HepG2 (cell line): ENCODE measurements at regions not wholly inside any gene's neighbourhood (a gene's known extent, or its start where the extent isn't known, plus 50 kb on each side); places are given as distances from the start of the nearest gene placed in this dataset.

Source experiments
- ATAC-seq: fragments of 200-7000 bp; cut with Tn5 transposase; 3 replicates; pipeline ENCODE4 v1.9.1; 2020; ENCODE audit warnings: mild to moderate bottlenecking, moderate library complexity
- BruUV-seq: library from RNA; stranded (reverse); fragments of 400-500 nt; replicated peaks from 2 replicates; lab custom pipeline; 2021; lab: Mats Ljungman, UMichigan
- CTCF ChIA-PET: fragments of 300-600 bp; formaldehyde crosslinking; extraction: SDS; loops from one replicate; lab custom pipeline; 2021; ENCODE audit warnings: low total read pairs, inconsistent platforms, low intra/inter-chr PET ratio; lab: Yijun Ruan, JAX
- POLR2A ChIA-PET: fragments of 350-600 bp; sonication (Branson Sonifier 250); formaldehyde crosslinking; loops from one replicate; lab custom pipeline; 2020; ENCODE audit warnings: antibody characterized with exemption, inconsistent platforms; lab: Yijun Ruan, JAX
- DNase-seq: peaks from one replicate; pipeline ENCODE4 v3.0.0-alpha.2; 2015; ENCODE audit warnings: low spot score
- FAIRE-seq: peaks from 3 replicates; lab custom pipeline; 2011; peaks lifted over from hg19 to GRCh38; lab: Jason Lieb, UNC
- H2AFZ ChIP-seq: one replicate; pipeline ENCODE4 v1.6.1; 2011; ENCODE audit warnings: low read length, inconsistent platforms
- H3K27ac ChIP-seq: fragments of 300-600 bp; 3 replicates; pipeline ENCODE4 v1.8.0; 2011; ENCODE audit warnings: mixed run types, mild to moderate bottlenecking, mixed read lengths, low read length, inconsistent platforms; ENCODE audit not compliant: insufficient read depth; ENCODE audit errors: extremely low read length
- H3K27me3 ChIP-seq, 2 experiments: fragments of 200-600 bp in 1 of 2; 2 replicates in 1 of 2; 3 replicates in 1 of 2; pipeline versions ENCODE4 v1.6.0 to v1.8.0; 2011; ENCODE audit warnings: low read length in 2 of 2, mild to moderate bottlenecking in 2 of 2, moderate library complexity in 2 of 2, inconsistent platforms in 1 of 2; ENCODE audit not compliant: insufficient read depth in 2 of 2, control insufficient read depth in 1 of 2
- H3K36me3 ChIP-seq, 2 experiments: fragments of 200-600 bp in 1 of 2; replicated peaks in 1 of 2; 2 replicates in 1 of 2; 3 replicates in 1 of 2; pipeline versions ENCODE4 v1.5.1 to v1.8.0; 2011; ENCODE audit warnings: low read length in 2 of 2, inconsistent platforms in 1 of 2; ENCODE audit not compliant: insufficient read depth in 2 of 2, control insufficient read depth in 1 of 2
- H3K4me1 ChIP-seq: 2 replicates; pipeline ENCODE4 v1.5.1; 2012; ENCODE audit warnings: low read length, inconsistent platforms; ENCODE audit not compliant: insufficient read depth
- H3K4me2 ChIP-seq: 2 replicates; pipeline ENCODE4 v1.6.0; 2011; ENCODE audit warnings: low read depth, low read length, inconsistent platforms
- H3K4me3 ChIP-seq, 3 experiments: fragments of 200-600 bp in 1 of 3; sonication (generic), shearing (Covaris generic) in 1 of 3; replicated peaks in 1 of 3; 2 replicates each; pipeline ENCODE4 v1.5.1; 2011 to 2016; ENCODE audit warnings: low read length in 3 of 3, inconsistent platforms in 2 of 3, low read depth in 2 of 3, mild to moderate bottlenecking in 2 of 3, control low read depth in 1 of 3, mixed read lengths in 1 of 3; ENCODE audit not compliant: insufficient read depth in 1 of 3
- H3K79me2 ChIP-seq: one replicate; pipeline ENCODE4 v1.6.1; 2011; ENCODE audit warnings: low read length, inconsistent platforms; ENCODE audit not compliant: insufficient read depth
- H3K9ac ChIP-seq: 2 replicates; pipeline ENCODE4 v1.6.0; 2011; ENCODE audit warnings: mild to moderate bottlenecking, low read depth, low read length, inconsistent platforms; ENCODE audit not compliant: insufficient read depth
- H3K9me3 ChIP-seq: 2 replicates; pipeline ENCODE4 v1.5.1; 2012; ENCODE audit warnings: mild to moderate bottlenecking, low read length
- H4K20me1 ChIP-seq: 2 replicates; pipeline ENCODE4 v1.6.0; 2011; ENCODE audit warnings: inconsistent platforms, mild to moderate bottlenecking, low read length, moderate library complexity; ENCODE audit not compliant: insufficient read depth
- FOSL2 ChIP-seq: sonication (generic); formaldehyde crosslinking; IDR thresholded peaks from 2 replicates; pipeline ENCODE4 v1.4.0; 2020; ENCODE audit warnings: missing genetic modification reagents
- FOXJ3 ChIP-seq: sonication (generic); formaldehyde crosslinking; IDR thresholded peaks from 2 replicates; pipeline ENCODE4 v1.4.0; 2020; ENCODE audit warnings: missing genetic modification reagents, mild to moderate bottlenecking, borderline replicate concordance
- HDAC2 ChIP-seq: sonication (generic); formaldehyde crosslinking; IDR thresholded peaks from 2 replicates; pipeline ENCODE4 v1.4.0; 2020; ENCODE audit warnings: missing genetic modification reagents
- KLF11 ChIP-seq: IDR thresholded peaks from 2 replicates; pipeline ENCODE4 v1.6.1; 2016; ENCODE audit warnings: missing compliant biosample characterization
- MEF2D ChIP-seq: sonication (generic); formaldehyde crosslinking; IDR thresholded peaks from 2 replicates; pipeline ENCODE4 v1.5.1; 2020; ENCODE audit warnings: mild to moderate bottlenecking, missing genetic modification reagents
- MTA3 ChIP-seq: sonication (generic); formaldehyde crosslinking; IDR thresholded peaks from 2 replicates; pipeline ENCODE4 v1.4.0; 2020; ENCODE audit warnings: missing genetic modification reagents
- NFYC ChIP-seq: IDR thresholded peaks from 2 replicates; pipeline ENCODE4 v1.6.1; 2016; ENCODE audit warnings: missing genetic modification reagents, missing compliant biosample characterization
- SMAD1 ChIP-seq: sonication (generic); formaldehyde crosslinking; IDR thresholded peaks from 2 replicates; pipeline ENCODE4 v1.4.0; 2020; ENCODE audit warnings: missing genetic modification reagents, low read depth, mild to moderate bottlenecking, borderline replicate concordance
- TBP ChIP-seq: sonication (generic); formaldehyde crosslinking; IDR thresholded peaks from 2 replicates; pipeline ENCODE4 v1.5.0; 2020; ENCODE audit warnings: missing genetic modification reagents
- ZFP90 ChIP-seq: sonication (generic); formaldehyde crosslinking; IDR thresholded peaks from 2 replicates; pipeline ENCODE4 v1.8.0; 2022; ENCODE audit warnings: missing genetic modification reagents, mild to moderate bottlenecking, inconsistent platforms, borderline replicate concordance
- ZNF30 ChIP-seq: sonication (generic); formaldehyde crosslinking; IDR thresholded peaks from 2 replicates; pipeline ENCODE4 v1.5.0; 2020; ENCODE audit warnings: mild to moderate bottlenecking, missing genetic modification reagents
- ZNF562 ChIP-seq: sonication (generic); formaldehyde crosslinking; IDR thresholded peaks from 2 replicates; pipeline ENCODE4 v1.8.0; 2022; ENCODE audit warnings: missing genetic modification reagents, borderline replicate concordance
- ZNF569 ChIP-seq: sonication (generic); formaldehyde crosslinking; IDR thresholded peaks from 2 replicates; pipeline ENCODE4 v1.5.0; 2020; ENCODE audit warnings: mild to moderate bottlenecking, missing genetic modification reagents, moderate library complexity, borderline replicate concordance
- ZNF572 ChIP-seq: sonication (generic); formaldehyde crosslinking; IDR thresholded peaks from 2 replicates; pipeline ENCODE4 v1.5.1; 2020; ENCODE audit warnings: mild to moderate bottlenecking, missing genetic modification reagents
- ZNF740 ChIP-seq: sonication (generic); formaldehyde crosslinking; IDR thresholded peaks from 2 replicates; pipeline ENCODE4 v1.4.0; 2020; ENCODE audit warnings: missing genetic modification reagents
- WGBS: methylation state at CpG from one replicate; pipeline ENCODE4 v1.1.6; 2017; ENCODE audit warnings: low lambda C conversion rate; 5-methylcytosine and 5-hydroxymethylcytosine counted together
- in situ Hi-C: cut with HindIII; loops from 2 replicates; pipeline ENCODE4 v1.10.0; 2017; ENCODE audit warnings: low pct_unique_long_range_greater_than_20kb; ENCODE audit not compliant: extremely low pct_ligation_motif_present
- intact Hi-C: fragments of 100-400 bp; cut with micrococcal nuclease; formaldehyde crosslinking; loops from one replicate; pipeline ENCODE4 v1.10.0; 2022; ENCODE audit not compliant: unreplicated experiment

DNA sequence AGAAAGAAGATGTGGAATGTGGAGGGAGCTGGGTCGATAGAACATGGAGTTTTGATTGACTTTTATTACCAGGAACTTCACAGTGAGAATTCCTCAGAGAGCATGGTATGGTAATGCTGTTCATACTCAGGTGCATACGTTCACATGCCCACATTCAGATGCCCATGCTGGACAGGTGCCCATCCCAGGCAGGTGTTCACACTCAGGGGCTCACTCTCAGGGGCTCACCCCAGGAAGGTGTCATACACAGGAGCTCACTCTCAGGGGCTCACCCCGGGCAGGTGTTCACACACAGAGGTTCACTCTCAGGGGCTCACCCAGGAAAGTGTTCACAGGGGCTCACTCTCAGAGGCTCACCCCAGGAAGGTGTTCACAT lies 360.0 kb upstream of the SFSWAP start:
- no peak overlapping the region for H3K27ac ChIP-seq
- H3K4me2 ChIP-seq, result no peak overlapping the region
- no peak for TF ChIP-seq ZNF562 (CRISPR knock-in tag)
- TF ChIP-seq ZNF572, result no peak
- TF ChIP-seq ZNF740, result no peak
- TF ChIP-seq SMAD1, result no peak
- no peak for TF ChIP-seq ZNF30
- TF ChIP-seq, all 625 proteins: peak for 0
- H3K4me3 ChIP-seq, result no peak overlapping the region
- WGBS, result 5% methylated on average over 1 of the region's 3 CpGs
- ChIA-PET POLR2A (no interaction called here), CTCF (no interaction called here)
- ATAC-seq (no peak), FAIRE-seq (no peak), DNase-seq (no peak)
- in situ Hi-C loops, result no loop called here
- no peaks in the 10 kb centered on the region for H3K4me1 ChIP-seq
- intact Hi-C loops, result no loop called here
- no peak overlapping the region for H2AFZ ChIP-seq
- no peaks in the 10 kb centered on the region for H4K20me1 ChIP-seq
- H3K27me3 ChIP-seq, result peaks cover 3 to 22% of the 10 kb centered on the region in 2 experiments; a peak in 4 of 5 replicates
- no TSS peak for BruUV-seq
- H3K9me3 ChIP-seq, result no peaks in the 10 kb centered on the region
- no peaks in the 10 kb centered on the region for H3K79me2 ChIP-seq
- H3K36me3 ChIP-seq, result no peaks in the 10 kb centered on the region
- no peak overlapping the region for H3K9ac ChIP-seq

- no peaks in the 10 kb centered on the region for H3K36me3 ChIP-seq
- H3K27ac ChIP-seq, result no peak overlapping the region
- in situ Hi-C loops, result no loop called here
- CTCF ChIA-PET, result no interaction called here
- no peak overlapping the region for H3K4me3 ChIP-seq
- H2AFZ ChIP-seq, result no peak overlapping the region
- no peaks in the 10 kb centered on the region for H4K20me1 ChIP-seq
- no peak overlapping the region for H3K4me2 ChIP-seq
- intact Hi-C loops, result no loop called here
- no peaks in the 10 kb centered on the region for H3K79me2 ChIP-seq
- no peak for FAIRE-seq
- DNase-seq, result no peak
- no peaks in the 10 kb centered on the region for H3K4me1 ChIP-seq
- POLR2A ChIA-PET, result no interaction called here
- no peak overlapping the region for H3K9ac ChIP-seq
- ATAC-seq, result no peak
- WGBS, result 38% methylated on average over 4 of the region's 5 CpGs
- H3K27me3 ChIP-seq, result peaks cover 3 to 26% of the 10 kb centered on the region in 2 experiments; a peak in 4 of 5 replicates
- H3K9me3 ChIP-seq, result no peaks in the 10 kb centered on the region
- BruUV-seq, result no TSS peak
- TF ChIP-seq NFYC (CRISPR knock-in tag), result peak; percentile 49; the same call in 1 of the 2 replicates
- no peak for TF ChIP-seq HDAC2 (CRISPR knock-in tag)
- TF ChIP-seq FOXJ3 (CRISPR knock-in tag), result no peak
- no peak for TF ChIP-seq MEF2D (CRISPR knock-in tag)
- TF ChIP-seq ZFP90 (CRISPR knock-in tag), result no peak
- no peak for TF ChIP-seq KLF11 (CRISPR knock-in tag)
- no peak for TF ChIP-seq TBP (CRISPR knock-in tag)
- TF ChIP-seq FOSL2 (CRISPR knock-in tag), result no peak
- TF ChIP-seq MTA3 (CRISPR knock-in tag), result no peak
- TF ChIP-seq ZNF569 (CRISPR knock-in tag), result no peak
Observed at GRCh38 chr12:131351319-131352028, 359.4 kb upstream of the SFSWAP start.
